Nucleus accumbens (tissue), 56 donors: ENCODE measurements at regions not wholly inside any gene's neighbourhood (a gene's known extent, or its start where the extent isn't known, plus 50 kb on each side); places are given as distances from the start of the nearest gene placed in this dataset.

Source experiments
- DNase-seq, 56 donors: peaks; one replicate each; lab custom pipeline; 2025; lab: John Stamatoyannopoulos, UW

DNA sequence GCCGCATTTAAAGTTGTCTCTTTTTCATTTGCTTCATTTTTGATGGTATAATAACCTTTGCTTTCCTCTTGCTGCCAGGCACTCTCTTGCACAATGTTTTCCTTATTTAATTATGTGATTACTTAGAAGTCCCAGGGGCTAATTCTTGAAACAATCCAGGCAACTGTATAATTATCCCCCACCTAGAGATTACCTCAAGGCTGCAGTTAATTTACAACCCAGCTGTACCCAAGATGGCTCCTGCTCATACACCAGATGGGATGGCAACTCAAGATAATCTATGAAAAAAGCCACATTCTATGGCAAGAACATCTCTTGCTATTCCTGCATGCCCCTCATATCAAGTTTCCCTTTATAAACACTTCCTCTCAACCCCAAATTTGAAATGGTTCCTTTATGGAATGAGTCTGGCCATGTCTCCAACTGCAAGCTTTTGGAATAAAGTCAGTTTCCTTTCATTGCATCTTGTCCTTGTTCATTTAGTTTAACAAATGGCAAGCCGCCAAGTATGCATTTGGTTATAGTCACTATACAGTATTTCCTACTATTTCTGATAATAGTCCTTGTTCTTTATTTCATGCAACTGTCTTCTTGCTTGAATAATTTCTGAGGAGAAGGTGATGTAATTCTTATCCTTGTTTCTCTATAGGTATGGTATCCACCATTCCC is 1042.6 kb downstream of the PLA2G4A start:
- no peak for DNase-seq

DNA sequence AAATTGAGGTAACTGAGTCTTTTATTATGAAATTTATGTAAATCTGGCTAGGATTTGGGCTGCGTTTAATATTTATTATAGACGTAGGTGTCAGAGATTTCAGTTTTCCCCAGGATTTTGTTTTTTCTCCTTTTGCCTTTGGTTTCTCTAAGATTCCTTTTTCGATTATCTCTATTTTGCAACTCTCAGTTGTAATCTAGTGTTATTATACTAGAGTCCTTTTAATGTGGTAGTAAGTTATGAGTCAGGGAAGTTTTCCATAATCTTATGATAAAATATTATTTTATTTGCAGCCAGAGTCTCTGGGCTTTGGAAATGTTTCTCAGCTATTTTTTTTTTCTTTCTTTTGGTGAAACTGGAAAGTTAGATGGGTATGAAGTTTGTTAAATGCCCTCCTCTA is 1043.8 kb downstream of the PLA2G4A start:
- no peak for DNase-seq

DNA sequence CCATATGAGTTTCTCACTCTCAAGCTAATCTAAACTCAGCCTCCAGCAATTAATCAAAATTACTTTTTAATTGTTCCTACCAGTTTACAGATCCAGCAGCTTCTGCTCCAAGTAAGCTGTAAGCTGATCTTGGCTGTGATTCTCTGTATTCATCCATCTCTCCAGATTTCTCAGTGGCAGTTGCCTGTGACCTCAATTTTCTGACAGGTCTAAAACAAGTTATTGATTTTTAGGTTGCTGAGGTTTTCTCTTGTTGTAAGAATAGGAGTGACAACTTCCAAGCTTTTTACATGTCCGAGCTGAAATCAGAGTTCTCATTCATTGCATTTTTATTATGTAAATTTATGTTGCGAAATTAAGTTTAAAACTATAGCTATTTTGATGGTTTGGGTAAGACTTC is 1044.4 kb downstream of the PLA2G4A start:
- DNase-seq = no peak

DNA sequence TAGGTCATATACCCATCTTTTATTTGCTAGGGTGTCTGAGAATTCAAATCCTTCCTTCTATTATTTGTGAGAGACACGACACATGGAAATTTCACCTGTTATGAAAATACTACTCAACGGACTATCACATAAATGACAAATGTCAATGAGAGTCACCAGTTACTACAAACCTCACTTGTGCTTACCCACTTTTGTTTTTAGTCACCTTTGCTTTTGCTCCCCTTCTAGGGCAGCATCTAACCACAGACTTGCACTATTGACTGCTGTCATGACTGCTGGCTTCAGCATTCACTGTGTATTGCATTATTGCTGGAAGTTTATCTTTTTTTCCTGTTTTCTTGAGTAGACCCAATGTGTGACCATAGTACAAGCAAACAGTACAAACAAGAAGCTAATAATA is 1048.0 kb downstream of the PLA2G4A start:
- no peak for DNase-seq

DNA sequence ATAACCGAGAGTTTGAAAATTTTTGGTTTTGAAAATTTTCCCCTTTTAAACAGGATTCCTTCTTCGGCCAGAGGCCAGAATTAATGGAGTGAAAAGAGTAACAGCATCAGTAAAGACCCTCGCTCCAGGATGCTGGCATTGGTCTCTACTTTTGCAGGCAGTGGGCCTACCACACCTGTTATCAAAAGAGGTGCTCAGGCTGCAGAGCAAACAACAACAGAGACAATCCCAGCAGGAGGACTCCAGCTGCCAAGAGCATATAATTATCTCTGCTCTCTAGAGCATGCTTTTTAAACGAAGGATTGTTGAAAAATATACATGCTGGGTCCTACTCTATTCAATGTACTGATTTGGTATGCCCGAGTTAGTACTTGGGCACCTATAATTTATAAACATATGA is 1048.5 kb downstream of the PLA2G4A start:
- no peak for DNase-seq

DNA sequence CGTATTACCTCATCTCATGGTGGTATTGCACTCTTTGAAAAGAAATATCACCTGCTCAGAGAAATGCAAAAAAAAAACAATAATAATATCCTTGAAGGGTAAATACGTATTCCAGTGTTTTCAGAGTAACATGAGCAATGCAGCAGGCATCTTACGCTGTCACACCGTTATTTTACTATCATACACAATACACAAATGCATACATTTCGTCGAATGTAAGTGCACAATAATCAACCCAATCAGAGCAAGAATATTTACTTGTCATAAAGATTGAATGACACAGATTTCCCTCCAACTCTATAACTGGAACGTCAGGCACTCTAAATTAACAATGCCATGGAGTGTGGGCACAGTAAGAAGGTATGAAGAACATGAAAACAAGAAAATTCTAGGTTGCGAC is 1050.1 kb downstream of the PLA2G4A start:
- no peak for DNase-seq

DNA sequence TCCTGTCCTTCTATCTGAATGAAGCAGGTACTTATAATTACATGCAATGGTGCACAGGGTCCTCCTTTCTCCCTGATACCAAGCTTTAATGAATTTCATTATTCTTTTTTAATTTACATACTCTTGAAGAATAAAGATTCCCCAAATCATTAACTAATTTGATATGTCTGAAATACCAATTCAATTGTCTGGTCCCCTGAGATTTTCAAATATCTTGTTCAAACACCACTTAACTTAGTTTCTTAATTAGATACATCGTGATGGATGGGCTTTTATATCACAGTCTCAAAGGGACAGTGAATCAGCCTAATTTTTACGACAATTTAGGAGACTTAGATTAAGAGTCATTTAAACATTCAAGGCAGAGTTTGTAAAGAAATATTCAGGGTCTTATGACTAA is 1054.6 kb downstream of the PLA2G4A start:
- no peak for DNase-seq

DNA sequence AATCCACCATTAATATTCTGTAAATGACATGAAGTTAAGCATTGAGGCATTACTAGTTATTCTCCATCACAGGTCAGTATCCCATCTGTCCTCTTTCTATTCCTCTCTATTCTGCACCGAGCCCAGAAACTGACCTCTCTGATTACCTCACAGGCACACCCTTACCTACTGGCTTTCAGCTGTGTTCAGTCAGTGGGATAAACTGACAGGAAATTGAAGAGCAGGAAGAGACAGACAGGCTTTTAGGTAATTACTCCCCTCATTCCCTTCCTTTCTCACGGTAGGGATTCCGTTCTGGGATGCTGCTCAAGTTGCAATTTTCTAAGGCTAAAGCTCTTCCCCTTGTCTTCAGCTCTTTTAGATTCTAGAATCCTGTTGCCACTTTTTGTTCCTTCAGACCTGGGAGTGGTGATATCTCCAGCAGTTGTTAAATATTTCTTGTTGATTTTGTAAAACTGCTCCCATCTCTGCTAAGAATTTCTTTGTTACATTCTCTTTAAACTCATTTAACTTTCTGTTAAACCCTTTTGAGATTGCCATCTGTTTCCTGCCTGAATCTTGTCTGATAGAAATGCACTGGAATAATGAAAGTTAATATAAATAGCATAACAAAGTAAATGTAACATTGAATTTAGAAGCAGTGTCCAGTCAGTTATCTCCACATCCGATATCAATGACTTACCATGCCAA is 1063.4 kb downstream of the PLA2G4A start:
- no peak for DNase-seq

DNA sequence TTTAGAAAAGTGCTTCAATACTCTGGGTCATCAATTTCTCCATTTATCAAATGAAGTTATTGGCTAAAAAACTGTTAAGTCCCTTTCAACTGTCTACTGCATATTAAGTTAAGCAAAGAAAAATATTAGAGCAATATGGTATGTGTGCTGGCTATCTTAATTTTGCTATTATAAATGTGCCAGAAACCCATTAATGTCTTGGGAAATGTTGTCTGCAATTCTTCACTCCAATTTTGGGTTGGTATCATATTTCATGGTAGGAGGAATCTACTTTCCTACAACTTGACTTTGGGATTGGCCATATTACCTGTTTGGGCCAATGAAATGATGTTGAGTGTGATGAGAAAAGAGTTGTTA is 1063.9 kb downstream of the PLA2G4A start:
- no peak for DNase-seq

DNA sequence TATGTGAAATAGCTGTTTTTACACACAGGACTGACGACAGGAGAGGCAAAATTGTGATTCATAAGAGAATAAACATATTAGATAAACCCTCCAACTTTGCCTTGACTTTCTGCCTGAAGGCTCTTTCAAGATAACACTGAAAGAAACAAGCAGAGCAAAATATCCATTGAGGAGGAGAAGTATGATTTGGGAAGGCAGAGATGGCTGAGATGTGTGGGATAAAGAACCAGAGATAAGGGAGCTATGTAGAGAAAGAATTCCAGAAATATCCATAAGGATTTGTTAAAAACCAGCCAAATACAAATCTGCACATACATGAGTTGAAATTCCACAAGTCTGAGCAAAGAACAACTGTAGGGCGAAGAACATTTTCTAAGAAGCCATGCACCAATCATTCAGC is 1064.7 kb downstream of the PLA2G4A start:
- DNase-seq = no peak

DNA sequence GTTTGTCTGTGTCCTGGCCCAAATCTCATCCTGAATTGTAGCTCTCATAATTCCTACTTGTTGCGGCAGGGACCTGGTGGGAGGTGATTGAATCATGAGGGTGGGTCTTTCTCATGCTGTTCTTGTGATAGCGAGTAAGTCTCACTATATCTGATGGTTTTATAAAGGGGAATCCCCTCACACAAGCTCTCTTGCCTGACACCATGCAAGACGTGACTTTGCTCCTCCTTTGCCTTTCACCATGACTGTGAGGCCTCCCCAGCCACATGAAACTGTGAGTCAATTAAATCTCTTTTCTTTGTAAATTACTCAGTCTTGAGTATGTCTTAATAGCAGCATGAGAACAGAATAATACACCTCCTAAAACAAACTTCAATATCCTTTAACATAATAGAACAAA is 1065.6 kb downstream of the PLA2G4A start:
- no peak for DNase-seq

DNA sequence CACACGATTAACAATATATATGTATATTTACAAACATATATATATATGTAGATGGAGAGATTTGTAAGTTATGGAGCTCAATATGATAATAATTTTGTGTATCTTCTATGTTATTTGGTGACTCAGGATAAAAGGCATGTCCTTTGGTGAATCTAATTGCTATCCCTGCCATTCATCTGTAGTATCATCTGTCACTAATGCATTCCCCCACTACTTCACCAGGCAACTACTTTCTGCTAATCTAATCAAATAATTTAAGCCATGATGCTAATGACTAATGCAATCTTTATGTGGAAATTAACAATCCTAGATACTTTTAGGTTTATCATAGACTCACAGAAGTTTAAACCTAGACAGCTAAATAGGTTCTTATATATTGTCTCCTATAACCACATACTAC is 1074.5 kb downstream of the PLA2G4A start:
- DNase-seq = no peak

DNA sequence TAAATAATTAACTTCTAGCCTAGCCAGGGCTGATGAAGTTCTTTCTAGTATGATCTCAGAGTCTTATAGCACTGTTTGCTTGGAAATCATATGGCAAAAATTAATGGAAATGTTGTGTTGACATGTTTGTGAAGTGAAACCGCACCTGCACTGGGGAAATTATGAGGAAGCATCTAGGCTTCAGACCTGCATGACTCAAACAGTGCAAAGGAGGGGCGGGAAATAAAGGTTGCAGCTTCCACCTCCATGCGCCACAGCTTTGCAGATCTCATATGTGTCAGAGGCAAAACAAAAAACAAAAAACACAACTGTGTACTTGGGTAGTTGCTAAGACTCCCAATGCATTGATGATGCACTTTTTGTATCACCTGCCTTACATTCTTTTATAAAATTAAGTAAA is 1080.6 kb downstream of the PLA2G4A start:
- no peak for DNase-seq

DNA sequence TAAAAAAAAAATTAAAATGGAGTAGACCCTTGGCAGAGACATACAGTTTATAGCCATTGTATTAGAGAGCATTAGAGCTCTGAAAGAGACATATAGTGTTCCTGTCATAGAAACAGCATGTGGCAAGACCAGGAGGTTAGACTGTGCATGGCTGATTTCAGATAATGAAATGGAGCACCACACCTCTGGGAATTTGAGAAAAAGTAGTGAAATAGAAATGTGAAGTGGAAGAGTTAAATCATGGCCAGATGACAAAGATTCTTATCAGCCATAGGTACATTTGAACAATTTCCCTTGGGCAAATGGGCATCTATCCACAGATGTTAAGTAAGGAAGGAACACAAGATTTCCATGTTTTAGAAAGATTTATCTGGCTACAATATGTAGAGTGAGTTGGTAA is 1083.1 kb downstream of the PLA2G4A start:
- no peak for DNase-seq

DNA sequence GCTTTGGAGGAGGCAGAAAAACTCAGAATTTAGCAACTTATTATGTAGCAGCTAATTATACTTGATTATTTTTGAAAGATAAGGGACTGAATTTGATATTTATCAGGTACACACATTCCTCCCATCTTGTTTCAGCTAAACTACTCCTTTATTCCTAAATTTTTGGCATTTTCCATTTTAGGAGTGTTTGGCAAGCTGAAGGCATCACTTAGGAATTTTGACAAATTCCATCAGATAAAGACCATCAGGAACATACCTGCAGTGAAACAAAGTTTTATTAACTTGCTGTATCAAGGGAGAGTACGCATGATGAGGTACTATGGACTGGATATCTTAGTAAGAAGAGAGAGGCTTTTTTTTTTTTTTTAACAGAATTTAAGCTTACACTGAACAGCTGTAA is 1092.2 kb downstream of the PLA2G4A start:
- DNase-seq = no peak

DNA sequence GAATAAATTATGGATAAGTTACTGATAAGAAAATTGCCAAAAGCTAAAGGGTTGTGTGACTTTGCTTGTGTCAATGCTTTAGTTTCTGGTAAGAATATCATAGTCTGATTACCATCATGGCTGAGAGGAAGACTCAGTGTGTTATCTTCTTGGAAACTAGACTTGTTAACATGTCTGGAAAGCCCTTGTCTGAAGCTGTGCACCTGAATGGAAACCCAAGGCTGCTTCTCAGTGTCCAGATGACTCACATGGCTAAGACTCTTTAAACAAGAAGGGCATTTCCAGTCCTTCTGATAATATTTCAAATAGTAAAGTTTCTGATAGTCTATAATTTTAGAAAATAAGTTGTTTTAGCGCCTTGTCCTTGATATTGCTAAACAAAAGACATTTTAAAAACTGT is 1092.7 kb downstream of the PLA2G4A start:
- DNase-seq = no peak

DNA sequence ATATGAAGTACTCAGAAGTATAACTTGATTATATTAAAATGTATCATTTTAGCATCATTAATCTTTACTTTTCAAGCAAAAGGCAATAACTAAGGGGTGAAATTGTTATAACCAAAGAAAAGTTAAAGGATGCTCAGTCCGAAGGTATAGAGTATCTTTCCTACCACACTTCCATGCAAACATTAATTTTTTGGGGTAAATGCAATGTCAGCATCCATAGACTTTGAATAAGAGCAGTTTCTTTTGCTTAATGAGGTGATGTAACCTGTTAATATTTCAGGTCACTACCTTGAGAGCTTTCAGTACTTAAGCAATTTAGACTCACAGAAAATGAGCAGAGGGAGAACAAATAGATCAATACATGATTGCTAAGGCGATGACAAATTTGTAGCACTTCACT is 1093.5 kb downstream of the PLA2G4A start:
- DNase-seq = no peak

DNA sequence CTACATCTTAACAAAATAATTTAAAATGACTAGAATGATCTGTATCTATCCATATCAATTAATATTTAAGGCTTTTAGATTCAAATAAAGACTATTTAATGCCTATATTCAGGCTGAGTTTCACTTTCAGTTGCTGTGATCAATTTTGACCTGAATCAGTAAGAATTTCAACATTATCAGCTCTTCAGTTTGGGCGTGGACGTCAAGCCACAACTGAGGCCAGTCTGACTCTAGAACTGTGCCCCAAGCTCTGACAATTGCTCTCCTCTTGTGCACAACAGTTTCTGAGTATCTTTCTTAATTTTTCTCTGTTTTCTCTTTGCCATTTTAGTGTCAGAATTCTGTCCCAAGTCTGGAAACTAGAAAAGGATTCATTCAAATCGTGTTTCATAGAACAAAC is 1095.5 kb downstream of the PLA2G4A start:
- DNase-seq = no peak

DNA sequence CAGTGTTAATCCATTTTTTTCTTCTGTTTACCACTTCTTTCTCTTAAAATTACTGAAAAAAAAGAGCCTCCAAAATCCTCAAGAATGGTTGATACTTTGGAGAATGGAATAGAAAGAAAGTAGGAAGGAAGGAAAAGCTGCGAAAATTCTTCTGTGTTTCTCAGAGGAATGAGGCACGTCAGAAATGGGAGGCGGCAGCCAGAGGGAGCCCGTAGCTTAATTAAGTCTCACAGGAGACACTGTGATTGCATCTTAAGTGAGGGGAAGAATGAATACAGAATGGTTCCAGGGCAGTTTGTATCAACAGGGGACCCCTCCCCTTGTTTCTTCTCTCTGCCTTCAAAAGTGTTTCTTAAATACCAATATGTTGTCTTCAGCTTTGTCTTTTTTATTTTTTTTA is 1099.5 kb downstream of the PLA2G4A start:
- DNase-seq = peak in 14 of 56 donors; percentile 0 to 38 (median 3)

DNA sequence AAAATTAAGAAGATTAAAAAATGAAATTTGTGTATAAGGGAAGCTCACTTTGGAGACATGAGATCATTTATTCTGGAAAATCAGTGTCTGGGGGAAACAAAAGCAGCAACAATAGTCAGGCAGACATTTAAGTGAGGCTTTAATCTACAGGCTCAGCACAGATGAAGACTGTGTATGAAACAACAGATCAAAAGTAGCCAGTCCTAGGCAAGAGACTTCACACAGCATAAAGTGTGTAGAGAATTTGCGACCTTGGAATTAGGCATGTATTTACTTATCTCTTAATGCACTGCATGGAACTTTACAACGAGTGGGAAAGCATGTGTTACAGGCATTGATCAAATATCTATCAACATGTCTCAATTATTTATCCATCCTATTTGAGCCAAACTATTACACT is 1099.9 kb downstream of the PLA2G4A start:
- no peak for DNase-seq

DNA sequence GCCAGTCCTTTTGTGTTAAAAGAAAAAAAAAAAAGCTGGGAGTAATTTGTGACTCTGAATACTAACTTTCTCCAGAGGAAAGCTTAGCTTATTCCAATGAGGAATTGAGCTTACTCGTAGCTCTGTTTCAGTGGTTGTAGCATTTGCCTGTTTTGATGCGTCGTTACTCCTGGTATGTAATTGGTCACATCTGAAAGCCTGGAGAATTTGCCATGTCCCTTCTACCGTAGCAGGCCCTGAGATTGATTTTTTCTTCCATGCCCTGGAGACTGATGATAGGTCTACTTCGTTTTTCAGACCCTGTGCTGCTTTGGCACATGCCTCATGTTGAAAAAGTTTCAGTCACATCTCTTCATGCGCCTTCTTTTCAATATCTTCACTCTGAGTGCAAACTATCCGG is 1103.0 kb downstream of the PLA2G4A start:
- no peak for DNase-seq

DNA sequence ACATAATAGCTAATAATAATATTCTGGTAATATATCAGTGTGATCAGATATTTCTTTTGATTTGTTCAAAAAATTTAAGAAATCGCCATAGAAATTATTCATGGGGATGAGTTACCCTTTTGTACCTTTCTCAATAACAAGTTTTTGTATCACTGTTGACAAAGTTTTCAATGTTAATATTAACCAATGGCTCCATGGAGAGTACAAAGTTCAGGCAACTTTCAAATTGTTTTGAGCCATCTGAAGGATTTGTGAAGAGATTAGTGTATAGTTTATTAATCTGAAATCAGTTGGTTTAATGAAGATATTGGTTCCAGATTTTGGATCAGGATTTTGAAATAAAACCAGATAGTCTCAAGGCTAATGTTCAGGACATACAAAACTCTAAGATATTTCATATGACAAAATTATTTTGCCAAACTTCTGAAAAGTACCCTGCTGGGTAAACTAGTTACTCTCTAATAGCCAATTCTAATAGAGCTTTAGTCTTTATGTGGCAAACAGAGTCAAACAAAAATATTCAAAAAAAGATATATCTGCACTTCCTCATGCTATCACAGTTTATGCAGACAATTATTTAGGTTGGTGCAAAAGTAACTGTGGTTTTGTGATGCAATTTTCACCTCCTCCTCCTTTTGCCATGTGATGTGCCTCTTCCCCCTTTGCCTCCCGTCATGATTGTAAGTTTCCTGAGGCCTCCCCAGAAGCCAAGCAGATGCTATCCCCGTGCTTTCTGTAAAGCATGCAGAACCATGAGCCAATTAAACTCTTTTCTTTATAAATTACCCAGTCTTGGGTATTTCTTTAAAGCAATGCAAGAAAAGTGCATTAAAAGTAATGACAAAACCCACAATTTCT is 1105.0 kb downstream of the PLA2G4A start:
- DNase-seq = no peak
